Trophoblast cell (in vitro differentiated cells and primary cell): ENCODE measurements at regions not wholly inside any gene's neighbourhood (a gene's known extent, or its start where the extent isn't known, plus 50 kb on each side); places are given as distances from the start of the nearest gene placed in this dataset.

Experiments
- DNase-seq, 2 donors: peaks; one replicate each; pipeline ENCODE4 v3.0.0-alpha.2; 2016
- H2AFZ ChIP-seq: 2 replicates; pipeline ENCODE4 v1.6.1; 2013; ENCODE audit warnings: low read length, moderate library complexity, mild to moderate bottlenecking; ENCODE audit not compliant: insufficient read depth, poor library complexity
- H2AK5ac ChIP-seq: 2 replicates; pipeline ENCODE4 v1.6.1; 2013; ENCODE audit warnings: mild to moderate bottlenecking, low read length
- H2BK120ac ChIP-seq: 2 replicates; pipeline ENCODE4 v1.6.1; 2013; ENCODE audit warnings: low read length, mild to moderate bottlenecking, moderate library complexity; ENCODE audit not compliant: insufficient read depth, poor library complexity
- H2BK12ac ChIP-seq: 2 replicates; pipeline ENCODE4 v1.6.1; 2013; ENCODE audit warnings: mild to moderate bottlenecking, low read length, moderate library complexity
- H2BK5ac ChIP-seq: 2 replicates; pipeline ENCODE4 v1.6.1; 2013; ENCODE audit warnings: low read length, low read depth, moderate library complexity, mild to moderate bottlenecking; ENCODE audit not compliant: poor library complexity
- H3K14ac ChIP-seq: 2 replicates; pipeline ENCODE4 v1.6.1; 2013; ENCODE audit warnings: mild to moderate bottlenecking, low read length
- H3K18ac ChIP-seq: 2 replicates; pipeline ENCODE4 v1.6.1; 2013; ENCODE audit warnings: mild to moderate bottlenecking, low read length
- H3K23ac ChIP-seq: 2 replicates; pipeline ENCODE4 v1.6.1; 2013; ENCODE audit warnings: low read length
- H3K27ac ChIP-seq: 2 replicates; pipeline ENCODE4 v1.5.1; 2013; ENCODE audit warnings: low read depth, mild to moderate bottlenecking, inconsistent platforms, low read length, moderate library complexity
- H3K27me3 ChIP-seq: 2 replicates; pipeline ENCODE4 v1.6.1; 2013; ENCODE audit warnings: inconsistent platforms, mild to moderate bottlenecking, low read length, moderate library complexity; ENCODE audit not compliant: insufficient read depth
- H3K36me3 ChIP-seq, 2 experiments: 1 replicate in 1 of 2; 2 replicates in 1 of 2; pipeline ENCODE4 v1.6.1; 2013; ENCODE audit warnings: low read length in 2 of 2, mild to moderate bottlenecking in 2 of 2, moderate library complexity in 1 of 2; ENCODE audit not compliant: insufficient read depth in 2 of 2, control insufficient read depth in 1 of 2
- H3K4ac ChIP-seq: 2 replicates; pipeline ENCODE4 v1.6.1; 2013; ENCODE audit warnings: low read depth, mild to moderate bottlenecking, low read length, moderate library complexity
- H3K4me1 ChIP-seq, 2 experiments: 1 replicate in 1 of 2; 2 replicates in 1 of 2; pipeline ENCODE4 v1.6.1; 2013; ENCODE audit warnings: low read length in 2 of 2, mild to moderate bottlenecking in 2 of 2, moderate library complexity in 1 of 2; ENCODE audit not compliant: insufficient read depth in 2 of 2, control insufficient read depth in 1 of 2
- H3K4me2 ChIP-seq: 2 replicates; pipeline ENCODE4 v1.6.1; 2013; ENCODE audit warnings: inconsistent platforms, mild to moderate bottlenecking, low read length, moderate library complexity
- H3K4me3 ChIP-seq: 2 replicates; pipeline ENCODE4 v1.5.1; 2013; ENCODE audit warnings: mild to moderate bottlenecking, low read depth, low read length, inconsistent platforms
- H3K79me1 ChIP-seq: one replicate; pipeline ENCODE4 v1.6.1; 2013; ENCODE audit warnings: low read length
- H3K79me2 ChIP-seq: 2 replicates; pipeline ENCODE4 v1.6.1; 2013; ENCODE audit warnings: low read length, mild to moderate bottlenecking; ENCODE audit not compliant: control insufficient read depth, insufficient read depth, poor library complexity
- H3K9ac ChIP-seq: 2 replicates; pipeline ENCODE4 v1.6.1; 2013; ENCODE audit warnings: mild to moderate bottlenecking, low read length
- H3K9me3 ChIP-seq: 2 replicates; pipeline ENCODE4 v1.6.1; 2013; ENCODE audit warnings: low read depth, mild to moderate bottlenecking, control low read depth, inconsistent platforms, low read length; ENCODE audit not compliant: insufficient read depth
- H4K12ac ChIP-seq: 2 replicates; pipeline ENCODE4 v1.6.1; 2013; ENCODE audit warnings: low read depth, mild to moderate bottlenecking, low read length, moderate library complexity
- H4K8ac ChIP-seq: 2 replicates; pipeline ENCODE4 v1.6.1; 2013; ENCODE audit warnings: low read depth, mild to moderate bottlenecking, low read length, moderate library complexity
- H4K91ac ChIP-seq: one replicate; pipeline ENCODE4 v1.6.1; 2013; ENCODE audit warnings: low read depth, mild to moderate bottlenecking, low read length, moderate library complexity
- WGBS: extraction: QIAGEN DNeasy Blood & Tissue Kit; methylation state at CpG from one replicate; pipeline ENCODE4 v1.1.7; 2013; ENCODE audit warnings: missing lambda C conversion rate; ENCODE audit not compliant: insufficient read length, insufficient coverage; ENCODE audit errors: extremely low coverage; 5-methylcytosine and 5-hydroxymethylcytosine counted together

DNA sequence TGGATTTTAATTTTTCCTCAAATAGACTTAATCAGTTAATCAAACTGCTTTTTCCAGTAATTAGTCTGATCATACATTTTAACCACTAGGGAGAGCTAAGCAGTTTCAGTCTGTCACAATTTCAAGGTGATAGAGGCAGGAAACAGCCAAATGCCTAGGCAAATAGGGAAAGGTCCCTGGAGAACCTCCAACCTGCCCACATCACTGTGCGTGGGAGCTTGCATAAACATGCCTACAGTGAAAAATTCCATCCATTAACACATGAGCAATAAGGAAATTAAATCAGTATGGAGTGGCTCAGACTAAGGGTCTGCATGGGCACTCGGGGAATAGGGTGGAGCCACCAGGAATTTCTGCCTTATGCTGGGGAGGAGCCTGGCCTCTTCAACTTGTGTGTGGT lies 74.6 kb downstream of the AASDHPPT start:
- Histone ChIP-seq H3K4ac (no peak overlapping the region), H3K27ac (no peak overlapping the region), H4K12ac (no peak overlapping the region), H3K4me3 (no peak overlapping the region), H3K14ac (no peak overlapping the region), H3K79me2 (no peaks in the 10 kb centered on the region), H3K4me1 (no peaks in the 10 kb centered on the region), H2AK5ac (no peak overlapping the region), H3K27me3 (no peaks in the 10 kb centered on the region), H2BK5ac (no peak overlapping the region), H2BK120ac (no peak overlapping the region), H4K8ac (no peak overlapping the region), H3K79me1 (no peaks in the 10 kb centered on the region), H4K91ac (no peak overlapping the region), H3K9ac (no peak overlapping the region), H2BK12ac (no peak overlapping the region), H3K18ac (no peak overlapping the region), H3K4me2 (no peak overlapping the region), H3K23ac (no peak overlapping the region), H2AFZ (no peak overlapping the region), H3K9me3 (no peaks in the 10 kb centered on the region), H3K36me3 (no peaks in the 10 kb centered on the region)
- WGBS = no CpG with 5 or more reads among the region's 2 CpGs
- peak; percentile 21 to 35 for DNase-seq

DNA sequence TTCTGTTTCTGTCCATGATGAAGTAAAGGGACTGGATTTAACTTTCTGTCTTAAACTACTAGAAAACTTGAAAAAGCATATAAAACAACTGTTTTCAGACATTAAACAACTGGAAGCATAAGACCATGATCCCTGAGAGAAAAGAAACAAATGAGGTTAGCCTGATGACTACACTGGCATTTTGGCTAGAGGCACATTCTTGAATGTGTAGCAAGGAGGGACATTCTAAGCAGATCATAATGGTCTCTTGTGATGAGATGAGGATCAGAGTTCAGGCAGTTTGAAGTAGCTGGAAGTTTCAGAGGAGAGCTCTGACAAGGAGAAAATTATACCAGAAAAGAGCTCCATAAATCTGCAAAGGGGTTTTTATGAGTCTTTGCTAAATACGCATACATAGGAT lies 75.4 kb downstream of the AASDHPPT start:
- Histone ChIP-seq H4K12ac (no peak overlapping the region), H2AK5ac (no peak overlapping the region), H3K79me1 (no peaks in the 10 kb centered on the region), H3K79me2 (no peaks in the 10 kb centered on the region), H4K8ac (no peak overlapping the region), H2BK12ac (no peak overlapping the region), H4K91ac (no peak overlapping the region), H2AFZ (no peak overlapping the region), H3K4me2 (no peak overlapping the region), H3K9me3 (no peaks in the 10 kb centered on the region), H3K4ac (no peak overlapping the region), H3K23ac (no peak overlapping the region), H3K27ac (no peak overlapping the region), H3K18ac (no peak overlapping the region), H3K4me3 (no peak overlapping the region), H3K9ac (no peak overlapping the region), H3K4me1 (no peaks in the 10 kb centered on the region), H2BK120ac (no peak overlapping the region), H3K36me3 (no peaks in the 10 kb centered on the region), H2BK5ac (no peak overlapping the region), H3K14ac (no peak overlapping the region), H3K27me3 (no peaks in the 10 kb centered on the region)
- WGBS = no CpG with 5 or more reads among the region's 1 CpG
- DNase-seq = peak; percentile 61 to 86

DNA sequence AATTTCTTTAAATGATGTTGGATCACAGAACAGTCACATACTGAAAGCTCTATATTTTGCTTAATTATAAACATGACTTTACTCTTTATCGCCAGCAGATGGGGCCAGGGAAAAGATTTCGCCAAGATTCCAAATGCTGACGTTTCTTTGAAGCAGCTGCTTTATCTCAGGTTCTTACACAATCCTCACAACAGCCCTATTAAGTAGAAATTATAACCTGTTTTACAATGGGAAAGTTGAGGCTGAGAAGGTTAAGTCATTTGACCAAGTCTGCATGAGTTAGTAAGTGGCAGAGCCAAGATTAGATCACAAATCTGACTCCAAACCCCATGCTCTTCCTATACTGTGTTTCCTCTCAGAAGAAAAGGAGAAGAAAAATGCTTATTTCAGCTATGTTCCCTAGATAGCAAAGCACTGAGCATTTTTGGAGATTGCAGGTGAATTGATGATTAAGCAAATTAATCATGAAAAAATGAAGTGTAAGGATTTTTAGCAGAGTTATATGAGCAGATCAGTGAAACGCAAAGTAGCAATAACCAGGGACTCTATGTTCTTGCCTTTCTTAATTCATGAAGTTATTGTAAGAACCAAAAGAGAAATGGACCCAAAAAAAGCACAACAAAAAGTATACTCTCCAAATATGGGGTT lies 79.0 kb downstream of the AASDHPPT start:
- H3K36me3 ChIP-seq = no peaks in the 10 kb centered on the region
- no peak overlapping the region for H4K12ac ChIP-seq
- no peaks in the 10 kb centered on the region for H3K4me1 ChIP-seq
- no peaks in the 10 kb centered on the region for H3K79me1 ChIP-seq
- H3K23ac ChIP-seq = no peak overlapping the region
- no peak overlapping the region for H3K27ac ChIP-seq
- no peak overlapping the region for H2BK120ac ChIP-seq
- no peak overlapping the region for H2BK5ac ChIP-seq
- H3K79me2 ChIP-seq = no peaks in the 10 kb centered on the region
- no peak overlapping the region for H3K4ac ChIP-seq
- no peak overlapping the region for H3K9ac ChIP-seq
- no peaks in the 10 kb centered on the region for H3K9me3 ChIP-seq
- H2AK5ac ChIP-seq = no peak overlapping the region
- H2BK12ac ChIP-seq = no peak overlapping the region
- no peak overlapping the region for H4K8ac ChIP-seq
- H3K18ac ChIP-seq = no peak overlapping the region
- H4K91ac ChIP-seq = no peak overlapping the region
- H3K4me2 ChIP-seq = no peak overlapping the region
- H2AFZ ChIP-seq = no peak overlapping the region
- WGBS = no CpG with 5 or more reads among the region's 4 CpGs
- DNase-seq = peak; percentile 58 to 91
- no peak overlapping the region for H3K4me3 ChIP-seq
- H3K27me3 ChIP-seq = peaks cover 2% of the 10 kb centered on the region
- no peak overlapping the region for H3K14ac ChIP-seq

- no peak overlapping the region for H3K4ac ChIP-seq
- peaks cover 2% of the 10 kb centered on the region for H3K27me3 ChIP-seq
- no peak overlapping the region for H4K91ac ChIP-seq
- H2BK5ac ChIP-seq = no peak overlapping the region
- no peaks in the 10 kb centered on the region for H3K36me3 ChIP-seq
- no peaks in the 10 kb centered on the region for H3K9me3 ChIP-seq
- DNase-seq = no peak
- no peaks in the 10 kb centered on the region for H3K4me1 ChIP-seq
- H3K9ac ChIP-seq = no peak overlapping the region
- H4K8ac ChIP-seq = no peak overlapping the region
- H2AFZ ChIP-seq = no peak overlapping the region
- no CpG with 5 or more reads among the region's 3 CpGs for WGBS
- no peak overlapping the region for H4K12ac ChIP-seq
- H2BK120ac ChIP-seq = no peak overlapping the region
- no peak overlapping the region for H3K14ac ChIP-seq
- H3K4me3 ChIP-seq = no peak overlapping the region
- H3K23ac ChIP-seq = no peak overlapping the region
- H3K18ac ChIP-seq = no peak overlapping the region
- H3K79me1 ChIP-seq = no peaks in the 10 kb centered on the region
- no peak overlapping the region for H2AK5ac ChIP-seq
- no peak overlapping the region for H3K4me2 ChIP-seq
- no peak overlapping the region for H2BK12ac ChIP-seq
- H3K79me2 ChIP-seq = no peaks in the 10 kb centered on the region
- no peak overlapping the region for H3K27ac ChIP-seq
Measured at GRCh38 chr11:106158406-106158805, 80.9 kb downstream of the AASDHPPT start.
